NCI-H1417 (cell line): ENCODE measurements at regions not wholly inside any gene's neighbourhood (a gene's known extent, or its start where the extent isn't known, plus 50 kb on each side); places are given as distances from the start of the nearest gene placed in this dataset.
"Not testable (repeated sequence)": the region's sequence is repeated elsewhere in the genome, so short reads cannot be mapped to it uniquely, and the experiment has no call there.

Experiments
- DNase-seq, 3 experiments: peaks; one replicate each; lab custom pipeline; 2025; lab: John Stamatoyannopoulos, UW

DNA sequence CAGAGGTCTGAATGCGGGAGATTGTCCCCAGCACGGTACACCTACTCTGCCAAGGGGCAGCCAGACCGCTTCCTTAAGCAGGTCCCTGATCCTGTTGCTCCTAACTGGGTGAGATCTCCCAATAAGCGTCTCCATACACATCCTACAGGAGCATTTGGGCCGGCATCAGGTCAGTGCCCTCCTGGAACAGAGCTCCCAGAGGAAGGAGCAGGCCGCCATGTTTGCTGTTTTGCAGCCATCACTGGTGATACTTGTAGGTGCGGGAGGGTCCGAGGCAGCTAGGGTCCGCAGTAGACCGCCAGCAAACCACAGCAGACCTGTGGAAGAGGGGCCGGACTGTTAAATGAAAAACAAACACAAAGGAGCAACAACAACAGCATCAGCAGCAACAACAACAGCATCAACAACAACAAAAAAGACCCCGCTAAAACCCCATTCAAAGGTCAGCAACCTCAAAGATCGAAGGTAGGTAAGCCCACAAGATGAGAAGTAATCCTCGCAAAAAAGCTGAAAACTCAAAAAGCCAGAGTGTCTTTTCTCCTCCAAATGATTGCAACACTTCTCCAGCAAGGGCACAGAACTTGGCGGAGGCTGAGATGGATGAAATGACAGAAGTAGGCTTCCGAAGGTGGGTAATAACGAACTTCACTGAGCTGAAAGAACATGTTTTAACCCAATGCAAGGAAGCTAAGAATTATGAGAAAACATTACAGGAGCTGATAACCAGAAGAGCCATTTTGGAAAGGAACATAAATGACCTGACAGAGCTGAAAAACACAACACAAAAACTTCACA lies 79.0 kb upstream of the CDH7 start:
- DNase-seq = no peak

DNA sequence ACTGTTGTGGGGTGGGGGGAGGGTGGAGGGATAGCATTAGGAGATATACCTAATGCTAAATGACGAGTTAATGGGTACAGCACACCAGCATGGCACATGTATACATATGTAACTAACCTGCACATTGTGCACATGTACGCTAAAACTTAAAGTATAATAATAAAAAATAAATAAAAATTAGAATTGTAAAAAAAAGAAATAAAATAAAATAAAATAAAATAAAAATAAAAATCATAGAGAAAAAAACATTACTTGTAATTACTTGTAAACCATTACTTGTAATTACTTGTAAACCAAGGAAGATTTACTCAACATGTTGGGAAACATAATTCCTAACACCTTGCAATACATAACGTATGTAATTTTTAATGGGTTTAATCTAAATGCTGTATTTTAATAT lies 80.7 kb upstream of the CDH7 start:
- not testable (repeated sequence) for DNase-seq

- DNase-seq = peak in 1 of 3 experiments; percentile 19
These were observed 89.4 kb upstream of the CDH7 start for GRCh38 chr18:65661391-65661790.

GRCh38 chr18:65659912-65660311 lies 90.9 kb upstream of the CDH7 start:
- DNase-seq = no peak

DNA sequence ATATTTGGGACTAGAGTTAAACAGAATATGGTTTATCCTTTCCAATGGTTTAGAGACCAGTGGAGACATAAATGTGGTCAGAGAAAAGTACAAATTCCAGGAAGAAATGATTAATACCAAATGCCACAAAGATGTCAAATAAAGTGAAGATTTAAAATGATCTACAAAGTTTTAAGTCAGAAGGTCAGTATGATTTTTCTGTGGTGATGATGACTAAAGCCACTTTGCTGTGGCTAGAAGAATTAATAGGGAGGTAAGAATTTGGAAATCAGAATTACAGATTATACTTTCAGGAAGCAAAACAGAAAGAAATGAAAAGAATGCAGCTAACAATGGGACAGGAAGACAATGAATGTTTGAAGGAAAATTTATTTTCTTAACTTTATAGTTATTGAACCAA lies 91.5 kb upstream of the CDH7 start:
- DNase-seq = no peak

GRCh38 chr18:65651192-65651591 lies 99.6 kb upstream of the CDH7 start:
- DNase-seq = peak in 1 of 3 experiments; percentile 53

- no peak for DNase-seq
These were observed 118.6 kb upstream of the CDH7 start for GRCh38 chr18:65632236-65632635.

- DNase-seq = no peak
These were observed 119.0 kb upstream of the CDH7 start for GRCh38 chr18:65631766-65632165.

GRCh38 chr18:65628390-65628789 lies 122.4 kb upstream of the CDH7 start:
- no peak for DNase-seq

GRCh38 chr18:65623676-65624075 lies 127.1 kb upstream of the CDH7 start:
- DNase-seq = no peak

- DNase-seq = no peak
These were observed 128.4 kb upstream of the CDH7 start for GRCh38 chr18:65622436-65622835.

GRCh38 chr18:65620076-65620696 lies 130.6 kb upstream of the CDH7 start:
- no peak for DNase-seq

DNA sequence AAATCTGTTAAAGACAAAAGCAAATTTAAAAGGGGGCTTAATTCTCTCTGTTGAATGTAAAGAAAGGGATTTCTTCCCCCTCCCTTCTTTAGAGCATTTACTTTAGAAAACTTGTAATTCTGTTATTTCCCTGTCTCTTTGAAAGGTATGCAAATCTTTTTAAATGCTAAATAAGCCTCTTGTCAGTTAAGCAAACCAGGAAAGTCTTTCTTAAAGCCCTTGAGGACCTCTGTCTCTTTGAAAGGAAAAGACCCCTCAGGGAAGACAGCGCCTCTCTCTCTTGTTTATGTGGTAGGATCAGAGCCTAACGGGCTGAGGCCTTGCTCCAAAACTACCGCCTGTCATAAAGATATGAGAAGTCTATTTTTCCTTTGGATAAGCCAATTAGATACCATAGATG lies 139.9 kb upstream of the CDH7 start:
- DNase-seq = peak in 1 of 3 experiments; percentile 46

GRCh38 chr18:65608471-65608870 lies 142.3 kb upstream of the CDH7 start:
- no peak for DNase-seq

GRCh38 chr18:65607161-65607560 lies 143.7 kb upstream of the CDH7 start:
- DNase-seq = no peak

GRCh38 chr18:65606551-65607130 lies 144.2 kb upstream of the CDH7 start:
- no peak for DNase-seq

DNA sequence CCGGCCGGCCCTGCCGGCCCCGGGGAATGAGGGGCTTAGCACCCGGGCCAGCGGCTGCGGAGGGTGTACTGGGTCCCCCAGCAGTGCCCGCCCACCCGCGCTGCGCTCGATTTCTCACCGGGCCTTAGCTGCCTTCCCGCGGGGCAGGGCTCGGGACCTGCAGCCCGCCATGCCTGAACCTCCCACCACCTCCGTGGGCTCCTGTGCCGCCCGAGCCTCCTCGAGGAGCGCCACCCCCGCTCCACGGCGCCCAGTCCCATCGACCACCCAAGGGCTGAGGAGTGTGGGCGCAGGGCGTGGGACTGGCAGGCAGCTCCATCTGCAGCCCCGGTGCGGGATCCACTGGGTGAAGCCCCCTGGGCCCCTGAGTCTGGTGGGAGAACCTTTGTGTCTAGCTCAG lies 145.5 kb upstream of the CDH7 start:
- DNase-seq = not testable (repeated sequence)

GRCh38 chr18:65601775-65602174 lies 149.0 kb upstream of the CDH7 start:
- peak in 1 of 3 experiments; percentile 29 for DNase-seq

DNA sequence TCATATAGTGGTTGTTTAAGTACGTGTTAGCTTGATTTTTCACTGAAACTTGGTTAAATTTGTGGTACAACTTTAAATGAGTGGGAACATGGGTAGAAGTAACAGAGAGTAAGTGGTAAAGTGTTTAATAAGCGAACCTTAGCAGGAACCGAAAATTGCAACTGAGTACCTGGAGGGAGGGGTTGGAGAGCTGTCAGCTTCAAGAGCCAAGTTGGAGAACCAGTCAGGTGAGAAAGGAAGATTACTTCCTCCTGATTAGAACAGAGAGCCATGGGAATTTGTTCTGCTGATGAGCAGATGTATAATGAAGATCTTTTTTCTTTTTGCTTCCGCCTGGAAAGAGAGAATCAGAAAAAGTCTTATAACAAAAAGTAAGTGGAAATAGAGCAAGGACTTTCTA lies 158.4 kb upstream of the CDH7 start:
- DNase-seq = peak in 2 of 3 experiments; percentile 34 to 67

GRCh38 chr18:65587491-65587890 lies 163.3 kb upstream of the CDH7 start:
- DNase-seq = no peak

DNA sequence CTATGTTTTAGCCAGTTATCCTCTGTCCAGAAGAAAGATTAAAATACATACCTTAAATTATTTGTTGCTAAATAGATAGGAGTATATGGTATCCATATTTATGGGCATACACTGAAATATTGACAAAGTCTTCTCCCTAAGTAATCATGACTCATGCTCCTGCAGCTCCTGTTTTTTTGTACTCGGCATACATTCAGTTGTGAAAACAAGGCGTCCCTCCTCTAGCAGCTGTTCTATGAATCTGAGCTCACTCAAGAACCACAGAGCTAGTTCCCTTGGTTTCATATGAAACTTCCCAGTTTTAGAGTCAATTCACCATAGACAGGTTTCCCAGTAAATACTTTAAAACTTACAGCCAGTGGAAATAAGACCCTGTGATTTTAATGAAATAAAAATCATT lies 168.7 kb upstream of the CDH7 start:
- DNase-seq = not testable (repeated sequence)

DNA sequence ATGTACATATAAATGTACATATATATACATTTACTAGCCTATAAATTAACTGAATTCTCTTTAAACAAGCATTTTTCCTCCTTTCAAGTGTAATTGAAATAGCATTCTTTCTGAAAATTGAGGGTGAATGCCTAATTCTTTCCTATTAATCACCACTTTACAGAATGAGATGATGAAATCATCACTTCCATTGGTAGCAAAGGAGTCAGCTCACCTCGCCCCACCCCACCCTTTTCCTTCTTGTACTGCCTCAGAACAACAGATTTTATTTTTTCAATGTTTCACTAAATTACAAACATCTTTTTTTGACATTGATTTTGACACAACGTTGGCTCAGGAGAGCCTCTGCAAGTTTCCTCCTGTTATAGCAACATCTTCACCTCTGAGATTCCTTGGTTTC lies 181.9 kb upstream of the CDH7 start:
- no peak for DNase-seq

DNA sequence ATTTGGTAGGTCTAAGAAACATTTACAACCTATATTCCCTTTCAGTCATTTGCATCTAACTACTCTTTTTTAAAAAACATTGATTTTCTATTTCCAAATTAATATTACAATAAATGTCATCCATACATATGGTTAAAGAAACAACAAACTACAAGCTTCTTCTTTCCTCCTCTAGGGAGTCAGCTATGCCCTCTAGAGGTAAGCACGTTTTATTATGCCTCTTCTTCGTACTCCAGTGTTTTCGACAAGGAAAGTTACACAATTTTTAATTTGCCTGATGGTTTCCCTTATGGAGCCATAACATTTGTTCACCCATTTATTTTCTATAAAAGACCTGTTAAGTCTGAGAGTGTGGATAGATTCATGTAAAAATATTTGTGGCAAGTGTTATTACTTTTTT lies 183.4 kb upstream of the CDH7 start:
- peak; percentile 2 to 74 (median 23) for DNase-seq
